Natural killer cell (primary cell): ENCODE measurements at regions not wholly inside any gene's neighbourhood (a gene's known extent, or its start where the extent isn't known, plus 50 kb on each side); places are given as distances from the start of the nearest gene placed in this dataset.

Experiments
- ATAC-seq, 3 donors: fragments of 150-1000 bp in 2 of 3; fragments of 200-7000 bp in 1 of 3; cut with Tn5 transposase; 1 replicate in 1 of 3; 2 replicates in 2 of 3; pipeline ENCODE4 v1.10.0; 2021; ENCODE audit warnings: mild to moderate bottlenecking in 2 of 3, moderate library complexity in 2 of 3
- DNase-seq, 2 donors: peaks; one replicate each; pipeline versions ENCODE4 v3.0.0 to v3.0.0-alpha.2; 2013 to 2021; ENCODE audit warnings: mixed read lengths in 1 of 2
- H3K27ac ChIP-seq: one replicate; pipeline ENCODE4 v1.5.1; 2013; ENCODE audit warnings: mild to moderate bottlenecking, low read length
- H3K27me3 ChIP-seq: one replicate; pipeline ENCODE4 v1.6.1; 2013; ENCODE audit warnings: low read length; ENCODE audit not compliant: control insufficient read depth, insufficient read depth
- H3K36me3 ChIP-seq: one replicate; pipeline ENCODE4 v1.6.1; 2013; ENCODE audit warnings: low read length; ENCODE audit not compliant: control insufficient read depth, insufficient read depth
- H3K4me1 ChIP-seq: one replicate; pipeline ENCODE4 v1.6.1; 2013; ENCODE audit warnings: low read length; ENCODE audit not compliant: control insufficient read depth, insufficient read depth
- H3K4me3 ChIP-seq: one replicate; pipeline ENCODE4 v1.5.1; 2013; ENCODE audit warnings: low read length
- H3K9me3 ChIP-seq: one replicate; pipeline ENCODE4 v1.6.1; 2013; ENCODE audit warnings: low read length; ENCODE audit not compliant: control insufficient read depth, insufficient read depth
- H3K27ac Mint-ChIP-seq, 2 donors: one replicate each; pipeline ENCODE4 v1.8.0; 2022; ENCODE audit warnings: mild to moderate bottlenecking in 2 of 2, mixed read lengths in 2 of 2, moderate library complexity in 1 of 2
- H3K27me3 Mint-ChIP-seq, 2 donors: one replicate each; pipeline ENCODE4 v1.8.0; 2022; ENCODE audit warnings: low read depth in 2 of 2, mixed read lengths in 2 of 2
- H3K36me3 Mint-ChIP-seq: one replicate; pipeline ENCODE4 v1.8.0; 2022; ENCODE audit warnings: mixed read lengths
- H3K4me1 Mint-ChIP-seq, 2 donors: one replicate each; pipeline ENCODE4 v1.8.0; 2022; ENCODE audit warnings: mixed read lengths in 2 of 2
- H3K4me3 Mint-ChIP-seq: one replicate; pipeline ENCODE4 v1.8.0; 2022; ENCODE audit warnings: mild to moderate bottlenecking, moderate library complexity, mixed read lengths
- H3K9me3 Mint-ChIP-seq, 2 donors: one replicate each; pipeline ENCODE4 v1.8.0; 2022; ENCODE audit warnings: mixed read lengths in 2 of 2
- CTCF ChIP-seq: fragments of 200-600 bp; IDR thresholded peaks from one replicate; pipeline ENCODE4 v1.8.0; 2022; ENCODE audit warnings: antibody characterized with exemption
- WGBS: methylation state at CpG from one replicate; pipeline ENCODE4 v1.1.7; 2013; ENCODE audit warnings: missing lambda C conversion rate; ENCODE audit not compliant: insufficient coverage; 5-methylcytosine and 5-hydroxymethylcytosine counted together
- intact Hi-C: fragments of 100-400 bp; cut with micrococcal nuclease; formaldehyde crosslinking; loops from one replicate; pipeline ENCODE4 v1.14.2; 2022

GRCh38 chrX:42384956-42385355 lies 393.0 kb downstream of the PPP1R2C start:
- intact Hi-C loops: no loop called here
- H3K4me1 Mint-ChIP-seq: peaks cover 0 to 8% of the 10 kb centered on the region in 2 donors
- DNase-seq (no peak), ATAC-seq (no peak)
- WGBS: 58% methylated on average over 1 of the region's 1 CpG
- H3K27me3 Mint-ChIP-seq: peaks cover 0 to 24% of the 10 kb centered on the region in 2 donors
- TF ChIP-seq CTCF: no peak
- Histone ChIP-seq H3K27ac (no peak overlapping the region), H3K27me3 (no peaks in the 10 kb centered on the region), H3K9me3 (no peaks in the 10 kb centered on the region), H3K4me3 (no peak overlapping the region), H3K4me1 (no peaks in the 10 kb centered on the region), H3K36me3 (no peaks in the 10 kb centered on the region)
- no peak overlapping the region for H3K4me3 Mint-ChIP-seq
- H3K36me3 Mint-ChIP-seq: no peaks in the 10 kb centered on the region
- H3K27ac Mint-ChIP-seq: no peak overlapping the region
- no peaks in the 10 kb centered on the region for H3K9me3 Mint-ChIP-seq

GRCh38 chrX:42378857-42379256 lies 399.1 kb downstream of the PPP1R2C start:
- Mint-ChIP-seq H3K27me3 (peaks cover 0 to 2% of the 10 kb centered on the region in 2 donors), H3K4me1 (no peaks in the 10 kb centered on the region), H3K36me3 (no peaks in the 10 kb centered on the region), H3K4me3 (no peak overlapping the region), H3K27ac (no peak overlapping the region), H3K9me3 (no peaks in the 10 kb centered on the region)
- no CpG with 5 or more reads among the region's 1 CpG for WGBS
- ATAC-seq (no peak), DNase-seq (no peak)
- Histone ChIP-seq H3K27me3 (no peaks in the 10 kb centered on the region), H3K4me1 (no peaks in the 10 kb centered on the region), H3K27ac (no peak overlapping the region), H3K9me3 (no peaks in the 10 kb centered on the region), H3K36me3 (no peaks in the 10 kb centered on the region), H3K4me3 (no peak overlapping the region)
- no peak for TF ChIP-seq CTCF
- intact Hi-C loops: no loop called here

GRCh38 chrX:42375086-42375485 lies 402.9 kb downstream of the PPP1R2C start:
- intact Hi-C loops: no loop called here
- Histone ChIP-seq H3K4me1 (no peaks in the 10 kb centered on the region), H3K27ac (no peak overlapping the region), H3K36me3 (no peaks in the 10 kb centered on the region), H3K4me3 (no peak overlapping the region), H3K9me3 (no peaks in the 10 kb centered on the region), H3K27me3 (no peaks in the 10 kb centered on the region)
- WGBS: 97% methylated on average over 7 of the region's 7 CpGs
- H3K4me1 Mint-ChIP-seq: no peaks in the 10 kb centered on the region
- H3K36me3 Mint-ChIP-seq: no peaks in the 10 kb centered on the region
- ATAC-seq (no peak), DNase-seq (no peak)
- H3K4me3 Mint-ChIP-seq: no peak overlapping the region
- H3K9me3 Mint-ChIP-seq: no peaks in the 10 kb centered on the region
- peaks cover 0 to 16% of the 10 kb centered on the region in 2 donors for H3K27me3 Mint-ChIP-seq
- no peak for TF ChIP-seq CTCF
- no peak overlapping the region for H3K27ac Mint-ChIP-seq

- 83% methylated on average over 1 of the region's 2 CpGs for WGBS
- intact Hi-C loops: no loop called here
Measured at GRCh38 chrX:42366181-42366580, 411.8 kb downstream of the PPP1R2C start.

More at GRCh38 chrX:42366181-42366580, 411.8 kb downstream of the PPP1R2C start:
- H3K9me3 Mint-ChIP-seq: no peaks in the 10 kb centered on the region
- ATAC-seq (no peak), DNase-seq (no peak)
- no peak for TF ChIP-seq CTCF
- H3K4me3 ChIP-seq: no peak overlapping the region
- H3K36me3 ChIP-seq: no peaks in the 10 kb centered on the region
- H3K4me1 ChIP-seq: no peaks in the 10 kb centered on the region
- H3K27ac Mint-ChIP-seq: no peak overlapping the region
- peaks cover 0 to 11% of the 10 kb centered on the region in 2 donors for H3K27me3 Mint-ChIP-seq
- no peaks in the 10 kb centered on the region for H3K27me3 ChIP-seq
- H3K27ac ChIP-seq: no peak overlapping the region
- no peak overlapping the region for H3K4me3 Mint-ChIP-seq
- H3K36me3 Mint-ChIP-seq: no peaks in the 10 kb centered on the region
- no peaks in the 10 kb centered on the region for H3K4me1 Mint-ChIP-seq
- H3K9me3 ChIP-seq: no peaks in the 10 kb centered on the region
